ENCODE measurements at regions not wholly inside any gene's neighbourhood (a gene's known extent, or its start where the extent isn't known, plus 50 kb on each side); places are given as distances from the start of the nearest gene placed in this dataset. TPM values are rescaled to one million over a fixed set of nuclear protein-coding genes. Genes with fewer than 3 reads are reported as not detected.

DNA sequence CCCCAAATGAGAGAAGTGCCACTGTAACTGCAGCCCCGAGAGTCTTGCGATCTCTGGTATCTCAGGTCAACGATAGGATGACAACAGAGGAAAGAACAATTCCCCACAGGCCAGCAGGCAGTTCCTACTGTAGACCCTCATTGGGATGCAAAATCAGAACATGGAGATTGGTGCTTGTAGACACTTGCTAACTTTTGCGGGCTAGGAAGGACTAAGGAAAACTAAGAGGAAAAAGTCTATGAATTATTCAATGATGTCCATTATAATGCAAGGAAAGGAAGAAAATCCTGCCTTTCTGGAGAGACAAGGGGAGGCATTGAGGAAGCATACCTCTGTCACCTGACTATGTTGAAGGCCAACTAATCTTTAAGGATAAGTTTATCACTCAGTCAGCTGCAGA is 51.9 kb upstream of the CWC22 start:
- Histone ChIP-seq H3K4me1 (ENCODE audit: control insufficient read depth, insufficient read depth, low read length) (no peaks in the 10 kb centered on the region), H3K9me3 (ENCODE audit: control insufficient read depth, insufficient read depth, low read length) (no peaks in the 10 kb centered on the region), H3K27me3 (ENCODE audit: control insufficient read depth, insufficient read depth, low read length) (no peaks in the 10 kb centered on the region), H3K4me3 (ENCODE audit: low read depth, low read length) (no peak overlapping the region), H3K27ac (ENCODE audit: low read depth, low read length) (no peak overlapping the region), H3K36me3 (ENCODE audit: control insufficient read depth, insufficient read depth, low read length) (no peaks in the 10 kb centered on the region)
- no CpG with 5 or more reads among the region's 4 CpGs for WGBS (ENCODE audit: insufficient coverage)
- DNase-seq (ENCODE audit: low read depth in 4 of 6, low spot score in 6 of 6), result no peak

- 91% methylated on average over 4 of the region's 10 CpGs for WGBS (ENCODE audit: insufficient coverage)
- no peak overlapping the region for H3K27ac ChIP-seq (ENCODE audit: low read depth, low read length)
- H3K9me3 ChIP-seq (ENCODE audit: control insufficient read depth, insufficient read depth, low read length), result no peaks in the 10 kb centered on the region
Observed at GRCh38 chr2:180057706-180058412, 50.8 kb upstream of the CWC22 start.

More at GRCh38 chr2:180057706-180058412, 50.8 kb upstream of the CWC22 start:
- no peak overlapping the region for H3K4me3 ChIP-seq (ENCODE audit: low read depth, low read length)
- no peaks in the 10 kb centered on the region for H3K4me1 ChIP-seq (ENCODE audit: control insufficient read depth, insufficient read depth, low read length)
- no peaks in the 10 kb centered on the region for H3K36me3 ChIP-seq (ENCODE audit: control insufficient read depth, insufficient read depth, low read length)
- H3K27me3 ChIP-seq (ENCODE audit: control insufficient read depth, insufficient read depth, low read length), result no peaks in the 10 kb centered on the region
- DNase-seq (ENCODE audit: low read depth in 4 of 6, low spot score in 6 of 6), result no peak

Small RNA genes in the stretch of these regions (small RNA-seq; reads per million reads assigned to genes)
- gene AC012669.1 (ENCODE audit: low replicate concordance), result not detected
